Gastroesophageal sphincter (tissue), 3 donors: ENCODE measurements at regions not wholly inside any gene's neighbourhood (a gene's known extent, or its start where the extent isn't known, plus 50 kb on each side); places are given as distances from the start of the nearest gene placed in this dataset.

Experiments used
- CTCF ChIP-seq, 4 experiments: fragments of 200-600 bp in 2 of 4; fragments of 450-650 bp in 2 of 4; sonication (generic) in 1 of 4; IDR thresholded peaks; one replicate each; pipeline ENCODE4 v1.5.1; 2017 to 2019; ENCODE audit warnings: antibody characterized with exemption in 4 of 4, mild to moderate bottlenecking in 2 of 4, moderate library complexity in 2 of 4
- POLR2A ChIP-seq, 2 donors: fragments of 450-650 bp; IDR thresholded peaks; one replicate each; pipeline ENCODE4 v1.6.1; 2017; ENCODE audit warnings: antibody characterized with exemption in 2 of 2, mild to moderate bottlenecking in 2 of 2, moderate library complexity in 1 of 2
- POLR2AphosphoS5 ChIP-seq: sonication (generic); formaldehyde crosslinking; IDR thresholded peaks from one replicate; pipeline ENCODE4 v1.6.1; 2017; ENCODE audit warnings: antibody characterized with exemption

GRCh38 chr4:54942721-54943120 lies 182.7 kb downstream of the KDR start:
- TF ChIP-seq CTCF (IDR thresholded peaks at IDR 0.05) (no peak), POLR2A (IDR thresholded peaks at IDR 0.05) (no peak), POLR2AphosphoS5 (no peak)
